ENCODE measurements at regions not wholly inside any gene's neighbourhood (a gene's known extent, or its start where the extent isn't known, plus 50 kb on each side); places are given as distances from the start of the nearest gene placed in this dataset.

DNA sequence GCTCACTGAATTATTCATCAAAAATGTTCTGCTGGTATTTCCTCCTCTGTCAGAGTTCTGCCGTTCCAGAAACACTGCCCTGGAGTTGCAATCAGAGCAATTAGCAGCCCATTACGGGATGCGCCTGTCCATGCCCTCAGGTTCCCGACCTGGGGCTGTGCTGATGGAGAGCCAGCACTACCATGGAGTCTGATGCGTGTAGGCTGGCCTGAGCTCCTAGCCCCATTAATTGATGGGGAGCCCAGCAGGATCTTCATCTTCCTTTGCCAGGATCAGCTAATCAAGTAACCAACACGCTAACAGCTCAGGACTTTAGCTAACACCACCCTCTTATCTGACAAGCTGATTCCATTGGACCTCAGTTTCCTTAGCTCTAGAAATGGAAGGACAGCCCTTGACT is 164.2 kb downstream of the ABHD5 start:
- TF ChIP-seq, protein P1, sequence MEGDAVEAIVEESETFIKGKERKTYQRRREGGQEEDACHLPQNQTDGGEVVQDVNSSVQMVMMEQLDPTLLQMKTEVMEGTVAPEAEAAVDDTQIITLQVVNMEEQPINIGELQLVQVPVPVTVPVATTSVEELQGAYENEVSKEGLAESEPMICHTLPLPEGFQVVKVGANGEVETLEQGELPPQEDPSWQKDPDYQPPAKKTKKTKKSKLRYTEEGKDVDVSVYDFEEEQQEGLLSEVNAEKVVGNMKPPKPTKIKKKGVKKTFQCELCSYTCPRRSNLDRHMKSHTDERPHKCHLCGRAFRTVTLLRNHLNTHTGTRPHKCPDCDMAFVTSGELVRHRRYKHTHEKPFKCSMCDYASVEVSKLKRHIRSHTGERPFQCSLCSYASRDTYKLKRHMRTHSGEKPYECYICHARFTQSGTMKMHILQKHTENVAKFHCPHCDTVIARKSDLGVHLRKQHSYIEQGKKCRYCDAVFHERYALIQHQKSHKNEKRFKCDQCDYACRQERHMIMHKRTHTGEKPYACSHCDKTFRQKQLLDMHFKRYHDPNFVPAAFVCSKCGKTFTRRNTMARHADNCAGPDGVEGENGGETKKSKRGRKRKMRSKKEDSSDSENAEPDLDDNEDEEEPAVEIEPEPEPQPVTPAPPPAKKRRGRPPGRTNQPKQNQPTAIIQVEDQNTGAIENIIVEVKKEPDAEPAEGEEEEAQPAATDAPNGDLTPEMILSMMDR (IDR thresholded peaks at IDR 0.05; ENCODE audit: insufficient read depth, low read length): no peak
- TF ChIP-seq POLR2AphosphoS5 (IDR thresholded peaks at IDR 0.05; ENCODE audit: low read depth): no peak
- TF ChIP-seq, protein P2, sequence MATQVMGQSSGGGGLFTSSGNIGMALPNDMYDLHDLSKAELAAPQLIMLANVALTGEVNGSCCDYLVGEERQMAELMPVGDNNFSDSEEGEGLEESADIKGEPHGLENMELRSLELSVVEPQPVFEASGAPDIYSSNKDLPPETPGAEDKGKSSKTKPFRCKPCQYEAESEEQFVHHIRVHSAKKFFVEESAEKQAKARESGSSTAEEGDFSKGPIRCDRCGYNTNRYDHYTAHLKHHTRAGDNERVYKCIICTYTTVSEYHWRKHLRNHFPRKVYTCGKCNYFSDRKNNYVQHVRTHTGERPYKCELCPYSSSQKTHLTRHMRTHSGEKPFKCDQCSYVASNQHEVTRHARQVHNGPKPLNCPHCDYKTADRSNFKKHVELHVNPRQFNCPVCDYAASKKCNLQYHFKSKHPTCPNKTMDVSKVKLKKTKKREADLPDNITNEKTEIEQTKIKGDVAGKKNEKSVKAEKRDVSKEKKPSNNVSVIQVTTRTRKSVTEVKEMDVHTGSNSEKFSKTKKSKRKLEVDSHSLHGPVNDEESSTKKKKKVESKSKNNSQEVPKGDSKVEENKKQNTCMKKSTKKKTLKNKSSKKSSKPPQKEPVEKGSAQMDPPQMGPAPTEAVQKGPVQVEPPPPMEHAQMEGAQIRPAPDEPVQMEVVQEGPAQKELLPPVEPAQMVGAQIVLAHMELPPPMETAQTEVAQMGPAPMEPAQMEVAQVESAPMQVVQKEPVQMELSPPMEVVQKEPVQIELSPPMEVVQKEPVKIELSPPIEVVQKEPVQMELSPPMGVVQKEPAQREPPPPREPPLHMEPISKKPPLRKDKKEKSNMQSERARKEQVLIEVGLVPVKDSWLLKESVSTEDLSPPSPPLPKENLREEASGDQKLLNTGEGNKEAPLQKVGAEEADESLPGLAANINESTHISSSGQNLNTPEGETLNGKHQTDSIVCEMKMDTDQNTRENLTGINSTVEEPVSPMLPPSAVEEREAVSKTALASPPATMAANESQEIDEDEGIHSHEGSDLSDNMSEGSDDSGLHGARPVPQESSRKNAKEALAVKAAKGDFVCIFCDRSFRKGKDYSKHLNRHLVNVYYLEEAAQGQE (IDR thresholded peaks at IDR 0.05; ENCODE audit: insufficient replicate concordance, low read depth): no peak
- TF ChIP-seq GABPA (IDR thresholded peaks at IDR 0.05; ENCODE audit: low read depth): no peak
- TF ChIP-seq SPI1 (IDR thresholded peaks at IDR 0.05; ENCODE audit: borderline replicate concordance, low read depth): no peak

Data from HL-60 (cell line).